Ishikawa (cell line): ENCODE measurements at regions not wholly inside any gene's neighbourhood (a gene's known extent, or its start where the extent isn't known, plus 50 kb on each side); places are given as distances from the start of the nearest gene placed in this dataset.

ENCODE experiments used
- CEBPB ChIP-seq: IDR thresholded peaks from 2 replicates; pipeline ENCODE4 v1.6.1; 2012
- CREB1 ChIP-seq: IDR thresholded peaks from 2 replicates; pipeline ENCODE4 v1.6.1; 2012; ENCODE audit warnings: low read depth
- EGR1 ChIP-seq: IDR thresholded peaks from 2 replicates; pipeline ENCODE4 v1.6.1; 2012
- EP300 ChIP-seq: IDR thresholded peaks from 2 replicates; pipeline ENCODE4 v1.6.1; 2012; ENCODE audit warnings: borderline replicate concordance
- FOXM1 ChIP-seq: IDR thresholded peaks from 2 replicates; pipeline ENCODE4 v1.6.1; 2012; ENCODE audit warnings: low read depth, borderline replicate concordance
- NFIC ChIP-seq: IDR thresholded peaks from 2 replicates; pipeline ENCODE4 v1.6.1; 2012
- RAD21 ChIP-seq: IDR thresholded peaks from 2 replicates; pipeline ENCODE4 v1.6.1; 2012; ENCODE audit warnings: low read depth
- TAF1 ChIP-seq: IDR thresholded peaks from 2 replicates; pipeline ENCODE4 v1.6.1; 2012; ENCODE audit warnings: low read depth, mild to moderate bottlenecking
- TCF12 ChIP-seq: IDR thresholded peaks from 2 replicates; pipeline ENCODE4 v1.6.1; 2012; ENCODE audit warnings: low read depth
- TEAD4 ChIP-seq: IDR thresholded peaks from 2 replicates; pipeline ENCODE4 v1.6.1; 2012
- USF1 ChIP-seq: IDR thresholded peaks from 2 replicates; pipeline ENCODE4 v1.6.1; 2012
- YY1 ChIP-seq: IDR thresholded peaks from 2 replicates; pipeline ENCODE4 v1.6.1; 2012; ENCODE audit warnings: low read depth
- ZBTB7A ChIP-seq: IDR thresholded peaks from 2 replicates; pipeline ENCODE4 v1.6.1; 2012; ENCODE audit warnings: low read depth
- TF ChIP-seq, protein P1 (sequence below): IDR thresholded peaks from 2 replicates; pipeline ENCODE4 v1.6.1; 2012
- TF ChIP-seq, protein P2 (sequence below): IDR thresholded peaks from 2 replicates; pipeline ENCODE4 v1.6.1; 2012; ENCODE audit warnings: low read depth, mild to moderate bottlenecking

DNA sequence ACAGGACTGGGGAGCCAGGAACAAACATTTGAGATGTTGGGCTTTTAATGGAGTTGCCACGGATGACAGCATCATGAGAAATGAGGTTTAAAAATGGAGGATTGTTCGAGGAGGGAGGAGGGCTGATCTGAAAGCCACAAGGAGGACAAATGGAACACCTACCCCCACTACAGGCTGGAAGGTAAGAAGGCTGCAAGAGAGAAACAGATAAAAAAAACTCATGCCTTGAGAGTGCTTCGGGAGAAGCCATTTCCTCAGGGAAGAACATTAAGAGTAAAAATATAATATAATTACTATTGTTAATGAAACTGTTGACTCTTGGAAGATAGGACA, 119.5 kb upstream of the MAP9 start:
- TF ChIP-seq CEBPB (no peak), CREB1 (no peak), EGR1 (no peak), TAF1 (no peak), RAD21 (no peak), TEAD4 (no peak), NFIC (no peak), EP300 (no peak), TCF12 (no peak)
- TF ChIP-seq, protein P1, sequence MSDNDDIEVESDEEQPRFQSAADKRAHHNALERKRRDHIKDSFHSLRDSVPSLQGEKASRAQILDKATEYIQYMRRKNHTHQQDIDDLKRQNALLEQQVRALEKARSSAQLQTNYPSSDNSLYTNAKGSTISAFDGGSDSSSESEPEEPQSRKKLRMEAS: no peak
- TF ChIP-seq, protein P2, sequence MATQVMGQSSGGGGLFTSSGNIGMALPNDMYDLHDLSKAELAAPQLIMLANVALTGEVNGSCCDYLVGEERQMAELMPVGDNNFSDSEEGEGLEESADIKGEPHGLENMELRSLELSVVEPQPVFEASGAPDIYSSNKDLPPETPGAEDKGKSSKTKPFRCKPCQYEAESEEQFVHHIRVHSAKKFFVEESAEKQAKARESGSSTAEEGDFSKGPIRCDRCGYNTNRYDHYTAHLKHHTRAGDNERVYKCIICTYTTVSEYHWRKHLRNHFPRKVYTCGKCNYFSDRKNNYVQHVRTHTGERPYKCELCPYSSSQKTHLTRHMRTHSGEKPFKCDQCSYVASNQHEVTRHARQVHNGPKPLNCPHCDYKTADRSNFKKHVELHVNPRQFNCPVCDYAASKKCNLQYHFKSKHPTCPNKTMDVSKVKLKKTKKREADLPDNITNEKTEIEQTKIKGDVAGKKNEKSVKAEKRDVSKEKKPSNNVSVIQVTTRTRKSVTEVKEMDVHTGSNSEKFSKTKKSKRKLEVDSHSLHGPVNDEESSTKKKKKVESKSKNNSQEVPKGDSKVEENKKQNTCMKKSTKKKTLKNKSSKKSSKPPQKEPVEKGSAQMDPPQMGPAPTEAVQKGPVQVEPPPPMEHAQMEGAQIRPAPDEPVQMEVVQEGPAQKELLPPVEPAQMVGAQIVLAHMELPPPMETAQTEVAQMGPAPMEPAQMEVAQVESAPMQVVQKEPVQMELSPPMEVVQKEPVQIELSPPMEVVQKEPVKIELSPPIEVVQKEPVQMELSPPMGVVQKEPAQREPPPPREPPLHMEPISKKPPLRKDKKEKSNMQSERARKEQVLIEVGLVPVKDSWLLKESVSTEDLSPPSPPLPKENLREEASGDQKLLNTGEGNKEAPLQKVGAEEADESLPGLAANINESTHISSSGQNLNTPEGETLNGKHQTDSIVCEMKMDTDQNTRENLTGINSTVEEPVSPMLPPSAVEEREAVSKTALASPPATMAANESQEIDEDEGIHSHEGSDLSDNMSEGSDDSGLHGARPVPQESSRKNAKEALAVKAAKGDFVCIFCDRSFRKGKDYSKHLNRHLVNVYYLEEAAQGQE: no peak

DNA sequence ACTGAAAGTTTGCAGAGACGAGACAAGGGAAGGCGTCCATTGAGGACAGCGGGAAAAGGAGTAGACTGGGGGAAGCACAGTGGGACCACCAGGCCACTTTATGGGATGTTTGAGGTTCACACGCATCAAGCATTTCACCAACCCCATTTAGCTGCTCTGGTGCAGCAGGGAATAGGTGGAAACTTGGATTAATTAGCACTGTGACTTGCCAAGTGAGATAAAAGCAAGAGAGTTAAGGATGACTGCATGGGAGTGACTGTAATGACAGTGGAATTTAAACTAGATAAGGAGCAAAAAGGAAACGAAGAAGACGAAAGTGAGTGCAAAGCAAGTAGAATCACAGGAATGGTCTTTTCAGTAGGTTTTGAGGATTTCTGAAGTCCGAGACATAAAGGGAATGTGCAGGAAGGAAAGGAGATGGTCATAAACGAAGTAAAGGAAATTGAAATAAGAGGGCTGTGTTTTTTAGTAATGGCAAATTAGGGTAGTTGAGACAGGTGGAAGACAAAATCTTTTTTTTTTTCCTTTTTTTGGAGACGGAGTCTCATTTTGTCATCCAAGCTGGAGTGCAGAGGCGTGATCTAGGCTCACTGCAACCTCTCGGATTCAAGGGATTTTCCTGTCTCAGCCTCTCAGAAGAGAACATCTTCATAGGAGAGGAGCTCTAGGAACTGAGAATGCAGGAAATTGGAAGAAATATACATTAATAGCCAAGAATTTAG, 119.0 kb upstream of the MAP9 start:
- no peak for TF ChIP-seq ZBTB7A
- no peak for TF ChIP-seq USF1
- no peak for TF ChIP-seq YY1
- TF ChIP-seq EP300: no peak
- TF ChIP-seq, protein P2: no peak
- no peak for TF ChIP-seq RAD21
- no peak for TF ChIP-seq TCF12
- TF ChIP-seq NFIC: no peak
- TF ChIP-seq, protein P1: no peak
- TF ChIP-seq TEAD4: no peak

GRCh38 chr4:155494037-155494718, 117.4 kb upstream of the MAP9 start:
- TF ChIP-seq TAF1: no peak
- no peak for TF ChIP-seq TCF12

DNA sequence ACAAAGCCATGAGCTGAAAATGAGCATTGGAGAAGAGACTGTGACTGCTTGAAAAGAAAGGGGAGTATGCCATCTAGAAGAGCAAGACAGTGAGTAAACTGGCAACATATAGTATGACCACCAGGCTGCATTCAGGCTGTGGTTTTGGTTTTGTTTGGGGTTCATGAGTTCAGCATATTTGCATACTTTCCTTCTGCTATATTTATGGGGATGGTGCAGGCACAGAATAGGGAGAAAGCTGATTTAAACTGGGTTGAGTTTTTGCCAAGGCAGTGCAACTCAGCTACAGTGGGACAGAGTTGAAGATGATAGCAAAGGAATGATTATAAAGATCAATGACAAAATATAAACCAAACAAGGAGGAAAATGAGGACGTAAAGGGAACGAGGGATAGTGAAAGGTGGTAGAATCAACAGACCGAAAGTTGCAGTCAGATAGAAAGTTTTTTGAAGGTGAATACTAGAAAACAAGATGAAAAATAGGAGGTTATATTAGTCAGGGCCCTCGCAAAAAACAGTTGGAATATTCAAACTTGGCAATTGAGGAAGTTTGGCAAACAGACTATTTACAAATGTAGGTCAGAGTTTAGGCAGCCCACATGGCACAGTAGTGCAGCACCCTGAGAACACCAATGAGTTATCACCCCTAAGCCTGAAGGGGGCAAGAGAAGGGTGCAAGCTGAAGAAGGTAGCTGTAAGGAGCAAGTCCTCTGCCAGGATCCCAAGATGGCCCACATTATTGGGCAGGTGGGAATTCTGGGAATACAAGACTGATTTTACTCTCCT, 114.8 kb upstream of the MAP9 start:
- no peak for TF ChIP-seq YY1
- TF ChIP-seq TCF12: no peak
- TF ChIP-seq NFIC: no peak
- no peak for TF ChIP-seq EGR1
- TF ChIP-seq, protein P1: no peak
- TF ChIP-seq EP300: no peak
- TF ChIP-seq, protein P2: no peak
- no peak for TF ChIP-seq RAD21
- TF ChIP-seq TEAD4: no peak
- TF ChIP-seq TAF1: no peak
- TF ChIP-seq CEBPB: no peak
- TF ChIP-seq CREB1: no peak
- no peak for TF ChIP-seq FOXM1
- no peak for TF ChIP-seq USF1
- no peak for TF ChIP-seq ZBTB7A
